Neural progenitor cell (in vitro differentiated cells): ENCODE measurements at regions not wholly inside any gene's neighbourhood (a gene's known extent, or its start where the extent isn't known, plus 50 kb on each side); places are given as distances from the start of the nearest gene placed in this dataset.
A peak's percentile ranks its signal among the peaks of the same experiment; 100 is the strongest.

Source experiments
- DNase-seq: peaks from one replicate; pipeline ENCODE4 v3.0.0-alpha.2; 2016; ENCODE audit warnings: low spot score
- H2AFZ ChIP-seq: fragments of 200-600 bp; sonication (generic); replicated peaks from 2 replicates; pipeline ENCODE4 v1.6.1; 2016; ENCODE audit warnings: antibody characterized with exemption
- H3F3A ChIP-seq: fragments of 200-600 bp; sonication (generic); 2 replicates; pipeline ENCODE4 v1.6.1; 2016; ENCODE audit warnings: antibody characterized with exemption, low read depth
- H3K27ac ChIP-seq: fragments of 200-600 bp; sonication (generic); 2 replicates; pipeline ENCODE4 v1.5.1; 2016; ENCODE audit warnings: mild to moderate bottlenecking
- H3K27me3 ChIP-seq: fragments of 200-600 bp; sonication (generic); 2 replicates; pipeline ENCODE4 v1.6.1; 2016; ENCODE audit warnings: mild to moderate bottlenecking, moderate library complexity
- H3K36me3 ChIP-seq: fragments of 200-600 bp; sonication (generic); 2 replicates; pipeline ENCODE4 v1.5.1; 2016
- H3K4me1 ChIP-seq: fragments of 200-600 bp; sonication (generic); 2 replicates; pipeline ENCODE4 v1.6.1; 2016; ENCODE audit warnings: mixed run types
- H3K4me2 ChIP-seq: fragments of 200-600 bp; sonication (generic); 2 replicates; pipeline ENCODE4 v1.6.1; 2016
- H3K4me3 ChIP-seq: fragments of 200-600 bp; sonication (generic); 2 replicates; pipeline ENCODE4 v1.5.1; 2016
- H3K79me2 ChIP-seq: fragments of 200-600 bp; sonication (generic); 2 replicates; pipeline ENCODE4 v1.6.1; 2016; ENCODE audit warnings: low read depth
- H3K9ac ChIP-seq: fragments of 200-600 bp; sonication (generic); 2 replicates; pipeline ENCODE4 v1.6.1; 2016
- H3K9me3 ChIP-seq: fragments of 200-600 bp; sonication (generic); 2 replicates; pipeline ENCODE4 v1.5.1; 2016; ENCODE audit warnings: low read depth
- H4K20me1 ChIP-seq: fragments of 200-600 bp; sonication (generic); 2 replicates; pipeline ENCODE4 v1.6.1; 2016; ENCODE audit warnings: low read depth
- H3K27ac Mint-ChIP-seq: 3 replicates; pipeline ENCODE4 v1.8.0; 2021; ENCODE audit warnings: mixed read lengths
- H3K27me3 Mint-ChIP-seq: 2 replicates; pipeline ENCODE4 v1.8.0; 2022; ENCODE audit warnings: low read depth, mild to moderate bottlenecking, inconsistent platforms, moderate library complexity, mixed read lengths; ENCODE audit not compliant: insufficient read depth
- H3K36me3 Mint-ChIP-seq: 3 replicates; pipeline ENCODE4 v1.8.0; 2021; ENCODE audit warnings: mixed read lengths
- H3K4me1 Mint-ChIP-seq: 3 replicates; pipeline ENCODE4 v1.8.0; 2021; ENCODE audit warnings: mixed read lengths
- H3K4me3 Mint-ChIP-seq: 3 replicates; pipeline ENCODE4 v1.8.0; 2021; ENCODE audit warnings: mild to moderate bottlenecking, moderate library complexity, mixed read lengths
- H3K9me3 Mint-ChIP-seq: 3 replicates; pipeline ENCODE4 v1.8.0; 2020; ENCODE audit warnings: mixed read lengths
- CTCF ChIP-seq: fragments of 200-600 bp; sonication (generic); IDR thresholded peaks from 2 replicates; pipeline ENCODE4 v1.5.1; 2017; ENCODE audit warnings: antibody characterized with exemption, mild to moderate bottlenecking
- EZH2 ChIP-seq: fragments of 200-600 bp; sonication (generic); IDR thresholded peaks from 2 replicates; pipeline ENCODE4 v1.6.1; 2017; ENCODE audit warnings: antibody characterized with exemption, mild to moderate bottlenecking, moderate library complexity
- EZH2phosphoT487 ChIP-seq: fragments of 200-600 bp; sonication (generic); IDR thresholded peaks from 2 replicates; pipeline ENCODE4 v1.6.1; 2017; ENCODE audit warnings: antibody characterized with exemption

- Histone ChIP-seq H3K4me1 (peaks cover 42% of the 10 kb centered on the region), H3K27me3 (no peaks in the 10 kb centered on the region), H3F3A (peaks cover 12% of the 10 kb centered on the region), H3K9me3 (no peaks in the 10 kb centered on the region), H3K27ac (no peak overlapping the region), H3K4me3 (no peak overlapping the region), H2AFZ (no peak overlapping the region), H4K20me1 (no peaks in the 10 kb centered on the region), H3K79me2 (no peaks in the 10 kb centered on the region), H3K4me2 (no peak overlapping the region), H3K36me3 (no peaks in the 10 kb centered on the region), H3K9ac (no peak overlapping the region)
- no peak overlapping the region for H3K27ac Mint-ChIP-seq
- peaks cover 56% of the 10 kb centered on the region for H3K4me1 Mint-ChIP-seq
- peaks cover 7% of the 10 kb centered on the region for H3K9me3 Mint-ChIP-seq
- H3K27me3 Mint-ChIP-seq = peaks cover 4% of the 10 kb centered on the region
- peaks cover 5% of the 10 kb centered on the region for H3K36me3 Mint-ChIP-seq
- no peak for TF ChIP-seq EZH2
- no peak for TF ChIP-seq CTCF
- no peak for TF ChIP-seq EZH2phosphoT487
- DNase-seq = no peak
- no peak overlapping the region for H3K4me3 Mint-ChIP-seq
Measured at GRCh38 chr6:113595911-113596376, 261.2 kb upstream of the MARCKS start.

- Histone ChIP-seq H3K27ac (no peak overlapping the region), H3K36me3 (no peaks in the 10 kb centered on the region), H4K20me1 (no peaks in the 10 kb centered on the region), H3K27me3 (no peaks in the 10 kb centered on the region), H2AFZ (peak overlapping the region; percentile 62), H3K9ac (no peak overlapping the region), H3K4me2 (peak overlapping the region; percentile 43), H3K9me3 (no peaks in the 10 kb centered on the region), H3F3A (peaks cover 12% of the 10 kb centered on the region), H3K79me2 (no peaks in the 10 kb centered on the region), H3K4me3 (no peak overlapping the region), H3K4me1 (peaks cover 38% of the 10 kb centered on the region)
- Mint-ChIP-seq H3K4me3 (no peak overlapping the region), H3K36me3 (peaks cover 5% of the 10 kb centered on the region), H3K27ac (peak overlapping the region; percentile 54), H3K9me3 (peaks cover 10% of the 10 kb centered on the region), H3K4me1 (peaks cover 50% of the 10 kb centered on the region), H3K27me3 (no peaks in the 10 kb centered on the region)
- no peak for DNase-seq
- no peak for TF ChIP-seq EZH2
- TF ChIP-seq EZH2phosphoT487 = no peak
- TF ChIP-seq CTCF = no peak
Measured at GRCh38 chr6:113596387-113597230, 260.5 kb upstream of the MARCKS start.

- no peak for TF ChIP-seq EZH2phosphoT487
- no peak for TF ChIP-seq CTCF
- no peak for TF ChIP-seq EZH2
- peaks cover 14% of the 10 kb centered on the region for H3K9me3 Mint-ChIP-seq
- no peak overlapping the region for H3K4me3 ChIP-seq
- H3K4me2 ChIP-seq = peak overlapping the region; percentile 43
- H3K36me3 Mint-ChIP-seq = peaks cover 5% of the 10 kb centered on the region
- H3K4me3 Mint-ChIP-seq = no peak overlapping the region
- no peaks in the 10 kb centered on the region for H3K27me3 Mint-ChIP-seq
- H3K79me2 ChIP-seq = no peaks in the 10 kb centered on the region
- peaks cover 44% of the 10 kb centered on the region for H3K4me1 Mint-ChIP-seq
- peaks cover 32% of the 10 kb centered on the region for H3K4me1 ChIP-seq
- no peak for DNase-seq
- no peaks in the 10 kb centered on the region for H3K36me3 ChIP-seq
- no peaks in the 10 kb centered on the region for H3K9me3 ChIP-seq
- H3K27ac ChIP-seq = no peak overlapping the region
- H4K20me1 ChIP-seq = no peaks in the 10 kb centered on the region
- peak overlapping the region; percentile 54 for H3K27ac Mint-ChIP-seq
- H3K9ac ChIP-seq = no peak overlapping the region
- no peak overlapping the region for H2AFZ ChIP-seq
- no peaks in the 10 kb centered on the region for H3K27me3 ChIP-seq
- H3F3A ChIP-seq = peaks cover 10% of the 10 kb centered on the region
Measured at GRCh38 chr6:113597231-113597583, 259.9 kb upstream of the MARCKS start.
